ENCODE measurements at regions not wholly inside any gene's neighbourhood (a gene's known extent, or its start where the extent isn't known, plus 50 kb on each side); places are given as distances from the start of the nearest gene placed in this dataset.

GRCh38 chr4:111652986-111653385, 492.3 kb upstream of the FAM241A start:
- DNase-seq, result no peak

DNA sequence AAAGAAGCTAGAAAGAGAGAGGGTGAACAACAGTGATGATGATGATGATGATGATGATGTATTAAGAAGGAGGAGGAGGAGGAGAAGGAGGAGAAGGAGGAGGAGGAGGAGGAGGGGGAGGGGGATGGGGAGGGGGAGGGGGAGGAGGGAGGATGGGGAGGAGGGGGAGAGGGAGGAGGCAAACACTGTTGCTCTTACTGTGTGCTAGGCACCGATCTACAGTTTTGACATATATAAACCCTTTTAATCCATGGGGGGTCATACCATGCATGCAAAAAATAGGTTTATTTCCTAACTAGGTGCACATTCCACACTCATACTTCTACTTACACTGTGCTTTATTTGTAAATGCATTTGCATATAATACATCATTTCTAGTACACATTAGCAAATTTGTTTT, 482.8 kb upstream of the FAM241A start:
- DNase-seq, result no peak

DNA sequence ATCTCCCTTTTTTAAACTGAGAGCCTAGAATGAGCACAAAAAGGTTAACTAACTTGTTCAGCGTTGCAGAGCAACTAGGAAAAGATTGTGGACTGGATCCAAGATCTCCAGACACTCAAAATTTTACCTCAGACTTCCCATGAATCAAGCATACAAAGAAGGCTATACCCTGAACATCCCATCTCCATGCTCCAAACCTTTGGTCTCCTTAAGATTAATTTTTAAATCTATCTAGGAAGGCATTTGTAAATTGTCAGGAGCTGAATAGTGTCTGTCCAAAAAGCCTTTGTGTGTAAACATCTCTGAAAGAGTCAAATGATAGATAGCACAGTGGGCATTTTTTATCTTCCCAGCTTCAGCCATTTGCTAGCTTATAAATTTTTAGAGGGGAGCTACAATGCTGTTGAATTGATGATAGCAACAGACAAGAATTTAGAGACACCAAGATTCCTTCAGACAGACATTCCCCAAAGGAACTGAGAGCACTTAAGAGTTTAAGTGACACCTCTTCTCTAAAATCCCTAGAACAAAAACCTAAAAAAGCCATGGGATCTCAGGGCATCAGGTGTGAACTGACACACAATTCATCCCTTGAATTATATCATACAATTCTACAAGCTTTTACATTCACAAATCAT, 480.8 kb upstream of the FAM241A start:
- no peak for DNase-seq

DNA sequence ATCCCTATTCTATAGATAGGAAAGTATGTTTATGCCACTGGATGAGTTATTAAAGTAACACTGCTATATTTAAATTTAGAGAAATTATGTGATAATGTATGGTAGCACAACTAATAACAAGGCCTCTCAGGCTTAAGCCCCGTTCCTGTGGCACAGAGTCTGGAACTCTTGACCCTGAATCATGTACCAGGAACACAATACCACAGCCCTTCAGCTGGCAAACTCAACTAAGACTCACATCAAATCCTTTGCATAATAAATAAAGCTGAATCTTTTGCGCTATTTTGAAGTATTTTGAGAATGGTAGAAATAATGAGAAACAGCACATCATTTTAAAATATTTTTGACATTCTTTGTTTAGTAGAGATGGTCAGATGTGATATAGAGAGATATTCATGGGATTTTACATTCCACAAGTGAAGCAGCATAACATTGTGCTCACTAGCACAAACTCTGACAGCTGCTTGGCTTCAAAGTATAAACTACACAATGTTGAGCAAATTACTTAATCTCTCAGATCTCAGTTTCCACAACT, 478.4 kb upstream of the FAM241A start:
- no peak for DNase-seq

GRCh38 chr4:111671756-111672155, 473.5 kb upstream of the FAM241A start:
- no peak for DNase-seq

DNA sequence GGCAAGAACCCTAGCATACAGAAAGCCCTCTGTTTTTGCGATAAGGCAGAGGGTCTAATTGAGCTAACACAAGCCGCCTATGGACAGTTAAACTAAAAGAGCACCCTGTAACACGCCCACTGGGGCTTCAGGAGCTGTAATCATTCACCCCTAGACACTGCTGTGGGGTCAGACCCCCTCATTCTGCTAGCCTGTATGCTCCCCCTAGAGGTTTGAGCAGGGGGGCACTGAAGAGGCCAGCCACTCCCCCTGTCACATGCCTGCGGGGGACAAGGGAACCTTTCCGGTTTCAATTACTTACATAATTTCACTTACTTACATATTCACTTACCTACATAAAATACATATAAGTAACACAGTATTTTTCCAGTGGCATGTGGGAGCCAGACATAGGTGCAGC, 469.5 kb upstream of the FAM241A start:
- no peak for DNase-seq

DNA sequence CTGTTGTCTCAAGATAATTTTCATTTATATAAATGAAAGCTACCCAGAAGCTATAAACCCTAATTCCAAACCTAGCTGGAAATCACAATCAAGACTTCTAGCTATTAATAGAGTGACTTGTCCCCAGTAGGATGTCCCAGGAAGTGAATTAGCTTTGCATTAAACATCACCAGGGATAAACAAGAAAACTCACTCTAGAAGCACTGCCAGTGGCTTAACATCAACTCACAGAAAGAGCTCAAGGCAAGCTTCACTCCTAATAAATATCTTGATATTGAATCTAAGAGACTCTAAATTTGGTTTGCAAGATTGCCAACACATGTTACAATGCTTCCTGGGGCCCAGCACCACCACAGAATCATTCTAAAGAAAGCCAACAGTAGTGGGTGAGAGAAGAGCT, 468.7 kb upstream of the FAM241A start:
- DNase-seq, result no peak

DNA sequence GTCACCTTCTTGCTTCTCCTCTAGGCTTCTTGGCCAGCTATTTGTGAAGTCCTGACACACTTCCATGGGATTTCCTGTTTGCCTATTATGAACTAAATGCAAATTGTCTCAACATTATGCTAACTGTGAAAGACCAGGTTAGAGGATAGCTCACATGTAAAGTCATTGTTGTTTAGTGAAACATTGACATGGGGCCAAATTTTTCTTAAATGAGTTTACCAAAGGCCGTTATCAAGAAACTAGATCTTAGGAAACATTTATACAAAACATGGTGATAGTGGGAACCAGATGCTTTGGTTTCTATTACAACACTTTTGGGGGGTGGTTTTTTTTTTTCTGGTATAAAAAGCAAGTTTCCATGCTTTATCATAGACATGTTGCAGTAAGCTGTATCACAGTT, 466.8 kb upstream of the FAM241A start:
- DNase-seq, result peak; percentile 21 to 26

- no peak for DNase-seq
These were observed 466.3 kb upstream of the FAM241A start for GRCh38 chr4:111678908-111679307.

GRCh38 chr4:111681270-111681669, 464.0 kb upstream of the FAM241A start:
- DNase-seq, result no peak

GRCh38 chr4:111681751-111682150, 463.5 kb upstream of the FAM241A start:
- no peak for DNase-seq

DNA sequence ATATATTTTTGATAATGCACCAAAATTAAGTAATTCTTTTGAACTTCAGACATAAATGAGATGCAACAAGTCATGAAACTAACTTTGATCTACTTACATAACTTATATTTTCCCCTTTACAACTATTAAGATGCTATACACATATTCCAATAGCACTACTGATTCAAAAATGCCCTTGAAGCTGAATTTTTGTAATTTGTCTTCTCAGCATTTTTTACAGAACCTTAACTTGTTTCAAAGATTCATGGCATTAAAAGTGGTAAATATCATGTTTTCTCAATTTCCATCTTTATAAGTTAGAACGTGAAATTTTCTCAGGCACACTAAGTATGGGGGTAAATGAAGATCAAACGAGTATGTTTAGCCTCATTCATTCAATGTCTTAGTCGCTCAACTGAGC, 460.0 kb upstream of the FAM241A start:
- DNase-seq, result no peak

DNA sequence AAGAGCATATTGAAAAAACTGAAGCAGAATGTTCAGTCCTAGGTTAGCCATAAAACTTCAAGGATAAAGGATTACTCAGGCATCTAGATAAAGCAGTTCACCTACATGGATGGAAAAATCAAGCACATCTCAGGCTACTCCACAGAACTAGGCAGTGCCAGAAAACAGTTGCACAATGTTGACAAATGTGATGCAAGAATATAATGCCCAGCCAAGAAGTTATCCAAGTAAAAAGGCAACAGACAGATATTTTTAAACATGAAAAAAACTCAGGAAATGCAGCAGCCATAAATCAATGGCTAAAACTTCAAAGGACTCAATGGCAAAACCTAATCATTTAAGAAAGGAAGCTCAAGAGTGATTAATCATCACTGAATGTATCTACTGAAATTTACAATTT, 456.0 kb upstream of the FAM241A start:
- peak; percentile 58 to 65 for DNase-seq

GRCh38 chr4:111689731-111690130, 455.5 kb upstream of the FAM241A start:
- no peak for DNase-seq

DNA sequence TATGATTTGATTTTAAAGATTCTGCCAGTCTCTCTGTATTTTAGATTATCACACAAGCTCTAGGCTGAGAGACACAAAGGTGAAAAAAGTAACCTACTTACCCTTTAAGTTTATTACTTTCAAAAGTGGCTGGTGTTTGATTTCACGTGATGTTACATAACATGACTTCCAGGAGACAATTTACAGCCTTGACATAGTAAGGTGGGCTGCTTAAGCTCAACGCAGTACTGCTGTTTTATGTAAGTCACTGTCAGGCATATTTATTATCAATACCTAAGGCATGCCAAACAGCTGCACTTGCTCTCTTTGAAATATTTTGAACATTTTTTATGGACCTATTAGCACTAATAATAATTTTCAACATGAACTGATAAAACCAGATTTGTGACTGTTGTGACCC, 451.5 kb upstream of the FAM241A start:
- DNase-seq, result no peak

GRCh38 chr4:111695677-111696076, 449.6 kb upstream of the FAM241A start:
- no peak for DNase-seq

DNA sequence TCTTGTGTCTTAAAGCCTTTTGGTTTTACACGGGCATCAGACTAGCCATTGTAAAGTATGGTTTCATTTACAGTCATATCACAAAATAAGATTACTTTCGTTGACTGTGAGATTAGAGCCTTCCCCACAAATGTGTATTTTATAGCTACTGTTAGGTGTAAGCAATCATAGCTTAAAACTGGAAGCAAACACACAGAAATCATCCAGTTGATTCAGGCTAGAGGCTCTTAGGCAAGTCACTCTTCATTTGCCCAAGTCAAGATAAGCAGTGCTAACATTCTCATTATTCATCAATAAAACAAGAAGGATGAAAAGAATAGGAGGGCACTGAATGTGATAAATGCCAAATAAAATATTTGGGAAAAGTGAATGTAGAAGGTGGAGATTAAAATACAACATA, 448.7 kb upstream of the FAM241A start:
- no peak for DNase-seq

DNA sequence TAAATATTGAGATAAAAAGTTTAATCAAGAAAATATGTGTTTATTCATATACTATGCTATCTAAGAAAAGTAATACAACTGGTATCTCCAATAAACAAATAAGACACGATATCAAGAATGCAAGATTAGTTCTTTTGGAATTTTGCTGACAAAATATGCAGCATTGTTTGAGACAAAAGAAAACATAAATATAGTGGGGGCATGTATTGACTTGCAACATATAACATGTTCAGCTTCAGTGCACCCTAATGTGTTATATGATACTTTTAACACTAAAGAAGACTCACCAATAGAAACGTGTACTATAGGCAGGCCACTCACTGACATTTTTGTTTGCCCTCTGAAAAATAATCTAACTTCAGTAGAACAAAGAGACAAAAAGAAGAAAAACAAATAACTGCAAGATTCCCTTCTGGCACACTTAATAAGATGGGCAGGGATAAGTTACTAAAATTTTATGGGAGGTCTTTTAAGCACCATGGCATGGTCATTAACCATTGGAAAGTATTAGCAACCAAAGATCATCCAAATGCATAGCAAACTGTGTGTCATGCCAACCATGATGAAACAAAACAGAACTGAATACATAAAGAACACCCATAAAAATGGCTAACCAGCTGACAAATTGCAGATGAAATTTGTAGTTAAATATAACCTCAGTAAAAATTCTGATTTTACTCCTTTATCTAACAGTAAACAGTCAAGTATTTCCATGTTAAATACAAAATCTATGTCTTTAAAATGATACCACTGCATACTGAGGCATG, 447.9 kb upstream of the FAM241A start:
- DNase-seq, result no peak

DNA sequence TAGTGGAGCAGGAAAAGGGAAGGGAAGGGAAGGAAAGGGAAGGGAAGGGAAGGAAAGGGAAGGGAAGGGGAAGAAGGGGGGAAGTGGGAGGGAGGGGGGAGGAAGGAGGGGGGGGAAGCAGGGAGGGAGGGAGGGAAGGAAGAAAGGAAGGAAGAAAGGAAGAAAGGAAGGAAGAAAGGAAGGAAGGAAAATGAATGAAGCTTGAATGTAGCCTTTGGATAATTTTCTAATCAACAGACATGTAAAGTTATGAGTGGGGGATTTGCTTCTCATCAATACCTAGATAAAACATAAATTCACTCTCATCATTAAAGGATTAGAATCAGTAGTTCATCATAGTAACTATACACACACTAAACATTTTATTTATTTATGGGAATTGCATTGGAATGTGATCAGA, 446.9 kb upstream of the FAM241A start:
- no peak for DNase-seq

DNA sequence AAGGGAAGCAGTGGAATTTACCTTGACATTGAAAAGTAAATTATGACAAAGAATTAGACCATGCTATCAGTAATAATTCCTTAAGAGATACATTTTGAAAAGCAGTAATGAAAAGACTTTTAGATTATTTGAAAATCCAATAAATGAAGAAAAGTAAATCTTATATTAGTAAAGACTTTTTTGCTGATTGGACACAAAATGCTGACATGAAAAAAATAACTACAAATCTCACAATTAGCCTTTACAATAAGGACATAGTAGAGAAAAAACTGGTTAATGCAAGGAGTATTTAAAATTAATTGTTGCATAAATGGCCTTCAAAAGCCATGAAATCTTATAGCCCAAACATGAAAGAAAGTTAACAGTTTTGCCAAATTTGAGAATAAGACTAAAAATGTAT, 446.1 kb upstream of the FAM241A start:
- DNase-seq, result no peak

GRCh38 chr4:111701102-111701501, 444.2 kb upstream of the FAM241A start:
- no peak for DNase-seq

DNA sequence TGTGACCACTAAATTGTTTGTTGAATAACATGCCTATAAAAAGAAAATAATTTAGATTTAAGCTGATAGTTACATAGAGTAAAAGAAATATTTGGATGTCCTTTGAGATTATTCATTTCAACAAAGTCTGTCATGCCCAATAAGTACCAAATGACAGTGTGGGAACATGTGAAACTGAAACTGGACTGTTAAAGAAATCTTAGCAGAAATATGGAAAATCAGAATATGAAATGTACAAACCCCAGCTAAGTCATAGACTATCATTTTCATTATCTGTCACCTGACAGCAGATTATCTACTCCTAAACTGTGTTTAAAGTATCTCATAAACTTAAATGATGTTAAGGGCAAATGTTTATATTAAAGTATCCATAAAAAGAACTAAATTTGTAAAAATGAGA, 437.8 kb upstream of the FAM241A start:
- no peak for DNase-seq

DNA sequence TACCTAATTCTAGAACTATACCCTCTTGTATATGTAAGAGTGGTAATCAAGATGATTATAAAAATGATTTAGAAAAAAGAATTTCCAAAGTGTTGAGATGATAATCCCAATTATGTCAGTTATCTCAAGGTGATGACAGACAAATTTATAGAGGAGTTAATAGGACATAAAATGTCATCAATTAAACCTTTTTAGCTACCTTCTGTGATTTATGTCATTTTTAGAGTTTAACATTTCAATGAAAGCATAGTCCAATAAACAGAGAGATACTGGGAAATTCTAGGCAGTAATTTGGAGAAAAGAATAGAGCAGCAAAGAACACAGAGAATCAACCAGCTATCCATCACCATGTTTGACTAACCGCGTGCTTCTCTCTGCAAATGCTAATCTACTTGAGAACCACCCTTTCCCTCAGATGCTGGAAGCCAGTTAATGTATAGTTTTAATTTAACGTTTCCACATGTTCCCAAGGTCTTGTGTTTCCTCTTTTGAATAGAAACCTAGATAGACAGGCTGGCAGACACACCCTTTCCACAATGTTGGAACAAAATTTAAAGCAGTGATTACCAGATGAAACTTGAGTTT, 433.1 kb upstream of the FAM241A start:
- DNase-seq, result no peak
